Neural progenitor cell (in vitro differentiated cells): ENCODE measurements at regions not wholly inside any gene's neighbourhood (a gene's known extent, or its start where the extent isn't known, plus 50 kb on each side); places are given as distances from the start of the nearest gene placed in this dataset.

ENCODE experiments used
- EZH2 ChIP-seq: fragments of 200-600 bp; sonication (generic); IDR thresholded peaks from 2 replicates; pipeline ENCODE4 v1.6.1; 2017; ENCODE audit warnings: antibody characterized with exemption, mild to moderate bottlenecking, moderate library complexity
- EZH2phosphoT487 ChIP-seq: fragments of 200-600 bp; sonication (generic); IDR thresholded peaks from 2 replicates; pipeline ENCODE4 v1.6.1; 2017; ENCODE audit warnings: antibody characterized with exemption

DNA sequence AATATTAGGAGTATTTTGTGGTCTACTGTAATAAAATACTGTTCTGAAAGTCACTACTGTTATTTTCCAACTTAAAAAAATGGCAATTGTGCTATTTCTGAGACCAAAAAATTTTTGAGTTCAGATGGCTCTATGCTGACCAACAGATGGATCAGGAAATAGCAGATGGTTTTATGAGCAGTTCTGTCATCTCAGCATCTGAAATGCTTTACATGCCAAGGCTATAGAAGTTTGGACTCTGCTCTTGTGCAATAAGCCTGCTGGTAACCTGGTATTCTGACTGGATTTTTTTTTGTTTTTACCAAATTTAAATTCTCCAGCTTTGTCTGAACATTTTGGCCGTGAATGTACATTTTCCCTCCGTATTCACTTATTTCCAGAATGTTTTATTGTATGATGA is 1127.5 kb downstream of the GRIK2 start:
- TF ChIP-seq EZH2phosphoT487 (no peak), EZH2 (no peak)
